Naive thymus-derived CD4-positive, alpha-beta T cell (primary cell): ENCODE measurements at regions not wholly inside any gene's neighbourhood (a gene's known extent, or its start where the extent isn't known, plus 50 kb on each side); places are given as distances from the start of the nearest gene placed in this dataset.

Experiments
- ATAC-seq: fragments of 150-1000 bp; cut with Tn5 transposase; 2 replicates; pipeline ENCODE4 v1.10.0; 2021; ENCODE audit warnings: mild to moderate bottlenecking, moderate library complexity
- CTCF ChIA-PET: fragments of 350-600 bp; sonication (Branson Sonifier 250); formaldehyde crosslinking; loops from one replicate; lab custom pipeline; 2021; ENCODE audit warnings: antibody characterized with exemption; lab: Charles Lee
- POLR2A ChIA-PET: fragments of 350-600 bp; sonication (Branson Sonifier 250); formaldehyde crosslinking; loops from one replicate; lab custom pipeline; 2021; ENCODE audit warnings: antibody characterized with exemption, inconsistent platforms; lab: Charles Lee
- DNase-seq, 9 donors: peaks; one replicate each; pipeline versions ENCODE4 v3.0.0 to v3.0.0-alpha.2; 2020 to 2022; ENCODE audit warnings: mixed read lengths in 1 of 9
- H3K27ac ChIP-seq: one replicate; pipeline ENCODE4 v1.7.0; 2013; ENCODE audit warnings: mild to moderate bottlenecking, low read depth, low read length, moderate library complexity
- H3K27me3 ChIP-seq, 2 donors: one replicate each; pipeline ENCODE4 v1.7.0; 2013; ENCODE audit warnings: low read length in 2 of 2, mild to moderate bottlenecking in 2 of 2, moderate library complexity in 2 of 2; ENCODE audit not compliant: control insufficient read depth in 2 of 2, insufficient read depth in 2 of 2
- H3K36me3 ChIP-seq, 3 experiments: 1 replicate in 2 of 3; 2 replicates in 1 of 3; pipeline ENCODE4 v1.7.0; 2013; ENCODE audit warnings: low read length in 3 of 3, mild to moderate bottlenecking in 3 of 3, moderate library complexity in 1 of 3; ENCODE audit not compliant: insufficient read depth in 3 of 3, control insufficient read depth in 2 of 3
- H3K4me1 ChIP-seq, 2 donors: one replicate each; pipeline ENCODE4 v1.7.0; 2013; ENCODE audit warnings: low read length in 2 of 2, mild to moderate bottlenecking in 2 of 2, moderate library complexity in 1 of 2; ENCODE audit not compliant: control insufficient read depth in 2 of 2, insufficient read depth in 2 of 2
- H3K4me3 ChIP-seq: 2 replicates; pipeline ENCODE4 v1.7.0; 2013; ENCODE audit warnings: mild to moderate bottlenecking, low read length
- H3K9me3 ChIP-seq, 3 experiments: 1 replicate in 2 of 3; 2 replicates in 1 of 3; pipeline ENCODE4 v1.7.0; 2013; ENCODE audit warnings: low read length in 3 of 3; ENCODE audit not compliant: control insufficient read depth in 2 of 3
- H3K27ac Mint-ChIP-seq, 9 donors: one replicate each; pipeline ENCODE4 v1.8.0; 2020 to 2022; ENCODE audit warnings: mixed read lengths in 9 of 9, mild to moderate bottlenecking in 8 of 9, moderate library complexity in 5 of 9, inconsistent platforms in 2 of 9
- H3K27me3 Mint-ChIP-seq, 5 donors: one replicate each; pipeline ENCODE4 v1.8.0; 2021 to 2022; ENCODE audit warnings: mixed read lengths in 5 of 5, mild to moderate bottlenecking in 1 of 5
- H3K36me3 Mint-ChIP-seq, 5 donors: one replicate each; pipeline ENCODE4 v1.8.0; 2020 to 2022; ENCODE audit warnings: mixed read lengths in 5 of 5, mild to moderate bottlenecking in 3 of 5, inconsistent platforms in 1 of 5
- H3K4me1 Mint-ChIP-seq, 7 donors: one replicate each; pipeline ENCODE4 v1.8.0; 2020 to 2022; ENCODE audit warnings: mixed read lengths in 7 of 7, mild to moderate bottlenecking in 3 of 7, inconsistent platforms in 1 of 7
- H3K4me3 Mint-ChIP-seq, 10 donors: one replicate each; pipeline ENCODE4 v1.8.0; 2020 to 2022; ENCODE audit warnings: mild to moderate bottlenecking in 10 of 10, mixed read lengths in 10 of 10, moderate library complexity in 6 of 10, inconsistent platforms in 2 of 10
- H3K9me3 Mint-ChIP-seq, 11 donors: one replicate each; pipeline ENCODE4 v1.8.0; 2020 to 2022; ENCODE audit warnings: mixed read lengths in 11 of 11, mild to moderate bottlenecking in 4 of 11, inconsistent platforms in 1 of 11, moderate library complexity in 1 of 11
- intact Hi-C, 2 donors: fragments of 100-400 bp; cut with micrococcal nuclease; formaldehyde crosslinking; loops; one replicate each; pipeline ENCODE4 v1.15.1; 2023

GRCh38 chr1:200478945-200479558 lies 69.2 kb upstream of the ZNF281 start:
- DNase-seq (no peak), ATAC-seq (peak; percentile 29)
- no peak overlapping the region for H3K27ac Mint-ChIP-seq
- H3K27me3 Mint-ChIP-seq = peaks cover 6 to 25% (median 18%) of the 10 kb centered on the region in 5 donors
- H3K4me1 ChIP-seq = no peaks in the 10 kb centered on the region
- no peaks in the 10 kb centered on the region for H3K36me3 ChIP-seq
- peaks cover 0 to 2% (median 0%) of the 10 kb centered on the region in 11 donors for H3K9me3 Mint-ChIP-seq
- POLR2A ChIA-PET = no interaction called here
- no peaks in the 10 kb centered on the region for H3K9me3 ChIP-seq
- no peak overlapping the region for H3K4me3 Mint-ChIP-seq
- CTCF ChIA-PET = no interaction called here
- no peaks in the 10 kb centered on the region for H3K27me3 ChIP-seq
- H3K36me3 Mint-ChIP-seq = no peaks in the 10 kb centered on the region
- intact Hi-C loops = no loop called here
- no peak overlapping the region for H3K4me3 ChIP-seq
- no peak overlapping the region for H3K27ac ChIP-seq
- peaks cover 0 to 12% (median 0%) of the 10 kb centered on the region in 7 donors for H3K4me1 Mint-ChIP-seq

- peaks cover 0 to 1% of the 10 kb centered on the region in 2 donors for H3K4me1 ChIP-seq
- Mint-ChIP-seq H3K27me3 (peaks cover 3 to 20% (median 17%) of the 10 kb centered on the region in 5 donors), H3K4me3 (no peak overlapping the region), H3K4me1 (peaks cover 0 to 11% (median 0%) of the 10 kb centered on the region in 7 donors), H3K9me3 (peaks cover 0 to 2% (median 0%) of the 10 kb centered on the region in 11 donors), H3K36me3 (no peaks in the 10 kb centered on the region), H3K27ac (no peak overlapping the region)
- intact Hi-C loops = no loop called here
- no peak overlapping the region for H3K4me3 ChIP-seq
- CTCF ChIA-PET = no interaction called here
- no peak for DNase-seq
- no peaks in the 10 kb centered on the region for H3K9me3 ChIP-seq
- H3K27ac ChIP-seq = no peak overlapping the region
- H3K27me3 ChIP-seq = no peaks in the 10 kb centered on the region
- POLR2A ChIA-PET = no interaction called here
- no peak for ATAC-seq
- no peaks in the 10 kb centered on the region for H3K36me3 ChIP-seq
These were observed 68.4 kb upstream of the ZNF281 start for GRCh38 chr1:200478239-200478623.

- no peak for ATAC-seq
- peaks cover 0 to 2% (median 0%) of the 10 kb centered on the region in 11 donors for H3K9me3 Mint-ChIP-seq
- intact Hi-C loops = loop anchor here in 1 of 2 donors (5.0 kb wide), 1 partner anchor 62 kb away; the partner anchor contains the start of gene ZNF281
- Histone ChIP-seq H3K27me3 (no peaks in the 10 kb centered on the region), H3K9me3 (no peaks in the 10 kb centered on the region), H3K36me3 (no peaks in the 10 kb centered on the region), H3K4me1 (peaks cover 0 to 8% of the 10 kb centered on the region in 2 donors), H3K27ac (no peak overlapping the region), H3K4me3 (no peak overlapping the region)
- no peaks in the 10 kb centered on the region for H3K36me3 Mint-ChIP-seq
- H3K27me3 Mint-ChIP-seq = peaks cover 0 to 30% (median 10%) of the 10 kb centered on the region in 5 donors
- no peak overlapping the region for H3K27ac Mint-ChIP-seq
- CTCF ChIA-PET = no interaction called here
- no peak for DNase-seq
- no peak overlapping the region for H3K4me3 Mint-ChIP-seq
- peaks cover 0 to 20% (median 0%) of the 10 kb centered on the region in 7 donors for H3K4me1 Mint-ChIP-seq
- POLR2A ChIA-PET = no interaction called here
These were observed 64.8 kb upstream of the ZNF281 start for GRCh38 chr1:200474633-200475032.

GRCh38 chr1:200473698-200474371 lies 64.0 kb upstream of the ZNF281 start:
- no peak overlapping the region for H3K4me3 ChIP-seq
- peaks cover 0 to 8% of the 10 kb centered on the region in 2 donors for H3K4me1 ChIP-seq
- no peaks in the 10 kb centered on the region for H3K36me3 ChIP-seq
- Mint-ChIP-seq H3K27me3 (peaks cover 0 to 26% (median 7%) of the 10 kb centered on the region in 5 donors), H3K36me3 (no peaks in the 10 kb centered on the region), H3K4me1 (peaks cover 0 to 20% (median 0%) of the 10 kb centered on the region in 7 donors), H3K4me3 (peak overlapping the region in 1 of 10 donors; percentile 65), H3K9me3 (no peaks in the 10 kb centered on the region), H3K27ac (peak overlapping the region in 1 of 9 donors; percentile 71)
- ChIA-PET POLR2A (interaction anchor here (0.7 kb wide), 1 partner anchor 309 kb away, joined by 4 read pairs; no protein-coding TSS in a partner anchor), CTCF (no interaction called here)
- H3K27me3 ChIP-seq = no peaks in the 10 kb centered on the region
- ATAC-seq (peak; percentile 26), DNase-seq (no peak)
- intact Hi-C loops = loop anchor here in 1 of 2 donors (1.0 to 5.0 kb wide), 2 partner anchors 9 to 62 kb away; partner anchors contain the start of gene ZNF281
- H3K27ac ChIP-seq = no peak overlapping the region
- H3K9me3 ChIP-seq = no peaks in the 10 kb centered on the region

GRCh38 chr1:200471739-200472138 lies 61.9 kb upstream of the ZNF281 start:
- intact Hi-C loops = loop anchor here in 1 of 2 donors (5.0 kb wide), 1 partner anchor 59 kb away; the partner anchor contains the start of gene ZNF281
- H3K4me3 ChIP-seq = no peak overlapping the region
- no peak overlapping the region for H3K4me3 Mint-ChIP-seq

GRCh38 chr1:200468264-200469001 lies 58.6 kb upstream of the ZNF281 start:
- Mint-ChIP-seq H3K9me3 (no peaks in the 10 kb centered on the region), H3K4me3 (no peak overlapping the region), H3K27ac (no peak overlapping the region), H3K4me1 (peaks cover 0 to 13% (median 0%) of the 10 kb centered on the region in 7 donors), H3K27me3 (peaks cover 7 to 30% (median 20%) of the 10 kb centered on the region in 5 donors), H3K36me3 (no peaks in the 10 kb centered on the region)
- H3K9me3 ChIP-seq = no peaks in the 10 kb centered on the region
- no peak for ATAC-seq
- H3K36me3 ChIP-seq = no peaks in the 10 kb centered on the region
- H3K27me3 ChIP-seq = no peaks in the 10 kb centered on the region
- intact Hi-C loops = no loop called here
- peaks cover 0 to 8% of the 10 kb centered on the region in 2 donors for H3K4me1 ChIP-seq
- no peak for DNase-seq
- ChIA-PET CTCF (no interaction called here), POLR2A (no interaction called here)
- no peak overlapping the region for H3K4me3 ChIP-seq
- no peak overlapping the region for H3K27ac ChIP-seq

More at GRCh38 chr1:200471739-200472138, 61.9 kb upstream of the ZNF281 start:
- no peak for DNase-seq
- ChIA-PET CTCF (no interaction called here), POLR2A (no interaction called here)
- no peak for ATAC-seq
- H3K27ac ChIP-seq = no peak overlapping the region
- Mint-ChIP-seq H3K27me3 (peaks cover 0 to 21% (median 13%) of the 10 kb centered on the region in 5 donors), H3K9me3 (no peaks in the 10 kb centered on the region), H3K27ac (no peak overlapping the region), H3K36me3 (no peaks in the 10 kb centered on the region), H3K4me1 (peaks cover 0 to 20% (median 0%) of the 10 kb centered on the region in 7 donors)
- H3K36me3 ChIP-seq = no peaks in the 10 kb centered on the region
- no peaks in the 10 kb centered on the region for H3K27me3 ChIP-seq
- H3K9me3 ChIP-seq = no peaks in the 10 kb centered on the region
- H3K4me1 ChIP-seq = peaks cover 0 to 8% of the 10 kb centered on the region in 2 donors
